ENCODE measurements at regions not wholly inside any gene's neighbourhood (a gene's known extent, or its start where the extent isn't known, plus 50 kb on each side); places are given as distances from the start of the nearest gene placed in this dataset.

DNA sequence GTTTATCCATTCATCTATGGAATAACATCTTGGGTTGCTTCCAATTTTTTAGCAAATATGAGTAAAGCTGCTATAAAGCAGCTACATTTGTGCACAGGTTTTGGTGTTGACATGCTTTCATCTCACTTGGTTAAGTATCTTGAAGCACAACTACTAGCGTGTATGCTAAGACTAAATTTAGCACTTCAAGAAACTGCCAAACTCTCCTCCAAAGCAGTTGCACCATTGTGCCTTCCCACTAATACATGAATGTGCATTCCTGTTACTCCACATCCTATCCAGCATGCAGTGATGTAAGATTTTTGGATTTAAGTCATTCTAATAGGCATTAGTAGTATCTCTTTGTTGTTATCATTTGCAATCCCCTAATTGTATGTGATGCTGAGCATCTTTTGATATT, 230.7 kb downstream of the KCNA4 start:
- TF ChIP-seq, protein P1, sequence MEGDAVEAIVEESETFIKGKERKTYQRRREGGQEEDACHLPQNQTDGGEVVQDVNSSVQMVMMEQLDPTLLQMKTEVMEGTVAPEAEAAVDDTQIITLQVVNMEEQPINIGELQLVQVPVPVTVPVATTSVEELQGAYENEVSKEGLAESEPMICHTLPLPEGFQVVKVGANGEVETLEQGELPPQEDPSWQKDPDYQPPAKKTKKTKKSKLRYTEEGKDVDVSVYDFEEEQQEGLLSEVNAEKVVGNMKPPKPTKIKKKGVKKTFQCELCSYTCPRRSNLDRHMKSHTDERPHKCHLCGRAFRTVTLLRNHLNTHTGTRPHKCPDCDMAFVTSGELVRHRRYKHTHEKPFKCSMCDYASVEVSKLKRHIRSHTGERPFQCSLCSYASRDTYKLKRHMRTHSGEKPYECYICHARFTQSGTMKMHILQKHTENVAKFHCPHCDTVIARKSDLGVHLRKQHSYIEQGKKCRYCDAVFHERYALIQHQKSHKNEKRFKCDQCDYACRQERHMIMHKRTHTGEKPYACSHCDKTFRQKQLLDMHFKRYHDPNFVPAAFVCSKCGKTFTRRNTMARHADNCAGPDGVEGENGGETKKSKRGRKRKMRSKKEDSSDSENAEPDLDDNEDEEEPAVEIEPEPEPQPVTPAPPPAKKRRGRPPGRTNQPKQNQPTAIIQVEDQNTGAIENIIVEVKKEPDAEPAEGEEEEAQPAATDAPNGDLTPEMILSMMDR (IDR thresholded peaks at IDR 0.05): no peak
- TF ChIP-seq EZH2 (IDR thresholded peaks at IDR 0.05; ENCODE audit: borderline replicate concordance, insufficient read depth, low read depth, low read length, poor library complexity, severe bottlenecking): no peak

Data from B cell (primary cell).